Esophagus squamous epithelium (tissue), 4 donors: ENCODE measurements at regions not wholly inside any gene's neighbourhood (a gene's known extent, or its start where the extent isn't known, plus 50 kb on each side); places are given as distances from the start of the nearest gene placed in this dataset.

Source experiments
- CTCF ChIP-seq, 6 experiments: fragments of 450-650 bp in 4 of 6; fragments of 200-600 bp in 2 of 6; sonication (generic) in 2 of 6; IDR thresholded peaks; one replicate each; pipeline ENCODE4 v1.5.1; 2016 to 2019; ENCODE audit warnings: antibody characterized with exemption in 6 of 6, mild to moderate bottlenecking in 4 of 6, moderate library complexity in 4 of 6
- POLR2A ChIP-seq, 4 donors: fragments of 450-650 bp; IDR thresholded peaks; one replicate each; pipeline ENCODE4 v1.6.1; 2017; ENCODE audit warnings: antibody characterized with exemption in 4 of 4, mild to moderate bottlenecking in 4 of 4, moderate library complexity in 3 of 4

- no peak for TF ChIP-seq CTCF (IDR thresholded peaks at IDR 0.05)
- no peak for TF ChIP-seq POLR2A (IDR thresholded peaks at IDR 0.05)
These were observed 56.4 kb upstream of the PLAC8 start for GRCh38 chr4:83170952-83171399.
